Skeletal muscle cell (primary cell): ENCODE measurements at regions not wholly inside any gene's neighbourhood (a gene's known extent, or its start where the extent isn't known, plus 50 kb on each side); places are given as distances from the start of the nearest gene placed in this dataset.
A peak's percentile ranks its signal among the peaks of the same experiment; 100 is the strongest.

ENCODE experiments used
- DNase-seq: peaks from one replicate; pipeline ENCODE4 v3.0.0-alpha.2; 2010; ENCODE audit warnings: low read depth
- H3K4me3 ChIP-seq: 2 replicates; pipeline ENCODE4 v1.5.1; 2011; ENCODE audit warnings: low read depth, mild to moderate bottlenecking, control low read depth, low read length, moderate library complexity

DNA sequence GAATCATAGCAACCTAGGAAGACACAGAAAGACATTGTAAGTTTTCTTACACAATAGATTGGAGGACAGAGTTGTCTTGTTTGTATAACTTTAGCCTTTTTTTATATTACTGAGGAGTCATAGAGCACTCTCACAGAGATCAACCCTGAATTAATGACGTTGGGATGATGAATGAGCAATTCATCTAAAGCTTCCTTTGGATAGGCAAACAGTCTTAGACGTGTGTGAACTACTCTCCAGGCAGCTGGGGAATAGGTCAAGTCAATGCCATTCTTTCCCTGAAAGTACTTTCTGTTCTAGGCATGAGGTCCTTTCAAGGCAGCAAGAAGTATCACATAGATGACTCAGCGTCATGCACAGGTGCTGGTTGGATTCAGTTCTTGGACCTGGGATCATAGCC lies 369.1 kb upstream of the NOVA1 start:
- no peak overlapping the region for H3K4me3 ChIP-seq
- DNase-seq: peak; percentile 94

DNA sequence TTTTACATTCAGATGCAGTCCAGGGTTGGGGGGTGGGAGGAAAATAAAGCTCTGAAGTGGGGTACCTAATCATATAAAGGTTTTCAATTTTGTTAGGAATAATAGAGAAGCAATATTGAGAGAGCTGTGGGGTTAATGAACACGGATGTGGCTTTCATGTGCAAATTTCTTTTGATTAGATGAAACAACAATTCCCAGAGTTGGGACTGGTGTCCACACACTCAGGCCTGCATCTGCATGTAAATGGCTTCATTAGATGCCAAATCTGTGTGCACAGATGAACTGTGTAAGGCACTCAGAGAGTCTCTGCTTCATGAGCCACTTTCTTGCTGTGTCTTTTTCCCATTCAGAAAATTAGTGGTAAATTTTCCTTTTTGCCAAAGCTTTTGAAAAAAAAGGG lies 377.1 kb upstream of the NOVA1 start:
- DNase-seq: no peak
- no peak overlapping the region for H3K4me3 ChIP-seq

- no peak overlapping the region for H3K4me3 ChIP-seq
- no peak for DNase-seq
Measured at GRCh38 chr14:26982071-26982470, 384.2 kb upstream of the NOVA1 start.

GRCh38 chr14:26984311-26985177 lies 386.7 kb upstream of the NOVA1 start:
- H3K4me3 ChIP-seq: no peak overlapping the region
- DNase-seq: peak; percentile 31

DNA sequence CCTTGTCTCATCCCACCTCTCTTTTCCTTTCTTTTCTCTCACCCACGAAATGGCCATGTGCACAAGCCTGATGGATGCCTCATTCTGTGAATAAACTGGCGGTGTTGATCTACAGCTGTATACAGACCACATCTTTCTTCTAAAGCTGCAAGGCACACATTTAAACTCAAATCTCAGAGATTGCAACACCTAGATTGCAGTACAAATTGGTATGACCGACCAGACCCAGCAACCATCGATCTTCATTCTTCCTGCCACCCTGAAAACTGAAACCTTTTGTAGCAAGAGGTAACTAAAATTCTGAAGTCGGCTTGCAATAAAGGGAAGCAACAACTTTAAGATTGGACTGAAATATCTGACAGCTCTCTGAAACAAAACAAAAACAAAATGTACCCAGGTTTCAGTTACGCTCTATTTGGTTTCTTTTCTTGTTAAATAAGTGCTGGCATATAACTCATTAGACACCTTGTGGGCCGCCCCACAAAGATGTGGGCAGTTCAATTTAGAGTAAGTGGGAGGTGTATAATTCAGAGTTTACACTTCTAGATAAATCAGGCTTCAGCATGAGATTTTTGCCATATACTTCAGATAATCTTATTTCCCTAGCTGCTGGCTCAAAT lies 390.0 kb upstream of the NOVA1 start:
- H3K4me3 ChIP-seq: no peak overlapping the region

GRCh38 chr14:26990946-26991345 lies 393.1 kb upstream of the NOVA1 start:
- H3K4me3 ChIP-seq: no peak overlapping the region
- DNase-seq: no peak

More for the DNA sequence above, 390.0 kb upstream of the NOVA1 start:
- DNase-seq: no peak

DNA sequence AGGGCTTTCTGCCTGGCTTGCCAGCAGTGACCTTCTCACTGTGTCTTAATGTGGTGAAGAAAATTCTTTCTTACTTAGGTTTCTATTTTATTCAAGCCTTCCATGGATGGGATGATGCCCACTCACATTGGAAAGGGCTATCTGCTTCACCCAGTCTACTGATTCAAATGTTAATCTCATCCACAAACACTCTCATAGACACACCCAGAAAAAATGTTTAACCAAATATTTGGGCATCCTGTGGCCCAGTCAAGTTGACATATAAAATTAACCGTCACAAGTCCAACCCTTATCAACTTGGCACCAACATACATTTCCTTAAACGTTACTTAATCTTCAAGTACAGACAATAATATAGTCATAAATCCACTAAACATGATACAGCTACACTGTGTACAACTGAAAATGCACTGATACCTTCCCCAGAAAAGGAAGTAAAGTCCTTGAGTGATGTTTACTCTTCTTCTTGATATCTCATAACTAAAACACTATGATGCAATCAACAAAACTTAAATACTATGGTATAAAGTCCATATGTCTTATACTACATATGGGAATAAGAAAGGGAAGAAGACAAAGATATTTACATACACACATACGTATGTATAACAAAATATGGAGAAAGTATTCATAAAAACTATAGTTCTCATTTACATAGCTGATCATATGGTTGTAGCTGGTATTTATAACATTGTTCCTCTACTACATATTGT lies 394.7 kb upstream of the NOVA1 start:
- no peak overlapping the region for H3K4me3 ChIP-seq
- no peak for DNase-seq

DNA sequence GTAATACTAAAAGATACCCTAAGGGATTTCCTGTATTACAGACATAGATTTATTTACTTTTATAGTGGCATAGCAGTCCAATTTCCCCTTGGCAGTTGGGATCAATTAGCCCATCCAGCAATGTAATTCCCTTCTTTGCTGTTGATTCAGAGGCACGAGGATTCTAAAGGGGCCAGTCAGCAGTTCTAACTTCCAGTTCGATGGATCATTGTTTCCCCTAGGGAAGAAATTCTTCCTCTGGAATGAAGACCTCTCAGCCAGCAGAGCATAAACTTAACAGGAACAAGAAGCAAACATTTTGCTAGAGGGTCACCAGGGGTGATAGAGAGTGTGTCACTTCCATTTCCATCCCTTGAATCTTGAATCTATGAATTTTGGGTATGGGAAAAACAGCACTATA lies 395.7 kb upstream of the NOVA1 start:
- peak; percentile 33 for DNase-seq
- H3K4me3 ChIP-seq: no peak overlapping the region

- DNase-seq: no peak
- H3K4me3 ChIP-seq: no peak overlapping the region
Measured at GRCh38 chr14:26995301-26995700, 397.5 kb upstream of the NOVA1 start.

GRCh38 chr14:26996246-26996645 lies 398.4 kb upstream of the NOVA1 start:
- no peak for DNase-seq

DNA sequence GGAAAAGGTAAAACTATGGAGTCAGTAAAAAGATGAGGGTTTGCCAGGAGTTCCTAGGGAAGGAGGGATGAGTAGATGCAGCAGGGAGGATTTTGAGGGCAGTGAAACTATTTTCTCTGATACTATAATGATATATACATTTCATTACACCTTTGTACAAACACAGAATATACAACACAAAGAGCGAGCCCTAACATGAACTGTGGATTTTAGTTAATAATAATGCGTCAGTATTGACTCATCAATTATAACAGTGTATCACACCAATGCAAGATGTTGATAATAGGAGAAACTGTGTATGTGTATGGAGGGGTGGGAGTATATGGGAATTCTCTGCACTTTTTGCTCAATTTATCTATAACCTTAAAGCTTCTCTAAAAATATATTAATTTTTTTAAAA lies 404.3 kb upstream of the NOVA1 start:
- H3K4me3 ChIP-seq: no peak overlapping the region
- no peak for DNase-seq

More at GRCh38 chr14:26996246-26996645, 398.4 kb upstream of the NOVA1 start:
- no peak overlapping the region for H3K4me3 ChIP-seq

DNA sequence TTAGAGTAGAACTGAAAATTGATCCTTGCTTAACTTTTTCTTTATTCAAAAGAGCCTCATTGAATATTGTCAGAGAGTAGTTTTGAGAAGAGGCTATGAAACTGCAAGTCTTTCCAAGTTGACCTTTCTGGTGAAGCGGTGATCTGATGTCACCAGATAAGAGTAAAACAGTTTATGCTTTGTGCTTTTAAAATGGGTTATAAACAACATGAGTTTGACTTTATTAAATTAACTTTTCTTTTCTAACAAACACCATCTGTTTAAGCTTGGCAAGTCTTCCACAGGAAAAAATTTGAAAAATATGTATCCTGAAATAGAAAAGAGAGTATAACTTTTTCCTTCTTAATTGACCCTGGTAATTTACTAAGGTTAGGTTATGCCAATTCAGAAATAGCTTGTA lies 408.7 kb upstream of the NOVA1 start:
- no peak overlapping the region for H3K4me3 ChIP-seq
- no peak for DNase-seq

DNA sequence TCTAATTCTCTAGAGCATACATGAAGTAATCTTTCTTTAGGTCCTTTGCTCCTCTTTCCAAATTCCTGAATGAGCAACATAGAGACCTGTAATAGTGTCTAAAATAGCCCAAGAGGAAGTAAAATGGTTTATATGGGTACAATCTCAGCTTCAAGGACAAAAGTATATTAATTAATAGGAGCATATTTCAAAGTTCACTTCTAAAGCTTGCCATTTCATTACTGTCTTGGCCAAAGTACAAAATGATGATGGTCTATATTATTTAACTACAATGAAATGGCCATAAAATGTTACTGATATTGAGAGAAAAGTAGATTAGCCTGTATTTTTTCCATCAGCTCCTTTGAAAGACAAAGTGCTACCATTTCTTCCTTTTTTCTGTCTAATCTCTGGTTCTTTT lies 410.4 kb upstream of the NOVA1 start:
- no peak overlapping the region for H3K4me3 ChIP-seq
- no peak for DNase-seq

GRCh38 chr14:27012641-27013040 lies 414.8 kb upstream of the NOVA1 start:
- no peak for DNase-seq
- no peak overlapping the region for H3K4me3 ChIP-seq

GRCh38 chr14:27013678-27014077 lies 415.8 kb upstream of the NOVA1 start:
- no peak for DNase-seq
- no peak overlapping the region for H3K4me3 ChIP-seq

GRCh38 chr14:27015065-27015464 lies 417.2 kb upstream of the NOVA1 start:
- DNase-seq: peak; percentile 25
- no peak overlapping the region for H3K4me3 ChIP-seq

- no peak overlapping the region for H3K4me3 ChIP-seq
Measured at GRCh38 chr14:27025648-27026047, 427.8 kb upstream of the NOVA1 start.

DNA sequence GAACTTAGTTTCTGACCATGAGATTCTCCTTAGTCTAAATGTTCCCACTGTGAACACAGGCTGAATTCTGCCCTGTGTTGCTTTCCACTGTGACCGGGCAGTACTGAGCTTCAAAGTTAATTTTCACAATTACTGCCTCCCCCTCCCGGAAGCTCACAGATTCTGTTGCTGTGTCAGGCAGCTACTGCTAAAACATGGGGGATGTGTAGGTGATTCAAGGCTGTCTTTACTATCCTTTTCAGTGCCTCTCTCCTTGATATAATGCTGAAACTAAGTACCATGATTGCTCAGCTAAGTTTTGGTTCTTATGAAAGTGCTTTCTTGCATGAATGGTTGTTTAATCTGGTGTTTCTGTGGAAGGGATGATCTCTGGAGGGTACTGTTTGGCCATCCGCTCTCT lies 428.3 kb upstream of the NOVA1 start:
- DNase-seq: no peak
- H3K4me3 ChIP-seq: no peak overlapping the region

More at GRCh38 chr14:27025648-27026047, 427.8 kb upstream of the NOVA1 start:
- no peak for DNase-seq

DNA sequence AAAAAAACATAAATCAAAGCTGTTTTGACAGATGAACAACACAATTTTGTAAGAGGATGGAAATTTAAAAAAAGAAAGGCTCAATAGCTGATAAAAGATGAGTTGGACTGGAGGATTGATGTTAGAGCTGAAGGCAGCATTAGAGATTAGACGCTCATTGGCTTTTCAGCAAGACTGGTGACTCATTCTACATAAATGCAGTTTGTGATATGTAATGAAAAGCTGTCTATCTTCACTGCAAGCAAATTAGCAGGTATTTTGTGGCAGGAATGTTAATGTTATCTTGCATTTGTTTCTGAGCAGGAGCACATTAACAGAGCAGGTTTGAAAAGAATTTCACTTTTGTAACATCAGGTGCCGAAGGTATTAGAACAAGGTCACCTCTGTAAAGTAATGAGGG lies 442.7 kb upstream of the NOVA1 start:
- H3K4me3 ChIP-seq: no peak overlapping the region
- DNase-seq: no peak

DNA sequence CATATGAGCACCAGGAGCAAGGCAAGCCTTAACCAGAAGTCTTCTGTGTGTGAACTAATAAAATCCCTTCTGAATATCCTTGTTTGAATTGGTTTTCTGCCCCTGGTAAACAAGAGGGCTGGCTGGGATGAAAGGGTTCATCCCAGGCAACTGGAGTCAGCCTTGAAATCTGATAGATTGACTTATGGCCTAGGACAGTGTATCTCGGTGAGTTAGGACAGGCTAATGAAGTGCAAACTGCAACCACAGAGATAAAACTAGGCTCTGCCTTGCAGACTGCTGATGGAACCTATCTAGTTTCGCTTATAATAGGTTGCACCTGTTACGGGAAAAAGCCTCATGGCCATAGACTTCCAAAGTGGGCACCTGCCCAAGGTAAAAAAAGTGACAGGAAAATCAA lies 451.9 kb upstream of the NOVA1 start:
- no peak for DNase-seq
- H3K4me3 ChIP-seq: no peak overlapping the region
